Kasumi-1 (cell line): ENCODE measurements at regions not wholly inside any gene's neighbourhood (a gene's known extent, or its start where the extent isn't known, plus 50 kb on each side); places are given as distances from the start of the nearest gene placed in this dataset.
"Not testable (repeated sequence)": the region's sequence is repeated elsewhere in the genome, so short reads cannot be mapped to it uniquely, and the experiment has no call there.

Experiments
- DNase-seq, 2 experiments: peaks; one replicate each; lab custom pipeline; 2025; lab: John Stamatoyannopoulos, UW

- DNase-seq: not testable (repeated sequence)
Observed at GRCh38 chr6:121636217-121636616, 200.8 kb downstream of the GJA1 start.

- no peak for DNase-seq
Observed at GRCh38 chr6:121639021-121639420, 203.6 kb downstream of the GJA1 start.

GRCh38 chr6:121641158-121641557 lies 205.7 kb downstream of the GJA1 start:
- DNase-seq: no peak

GRCh38 chr6:121645100-121645745 lies 209.8 kb downstream of the GJA1 start:
- DNase-seq: peak; percentile 69 to 79

GRCh38 chr6:121647905-121648304 lies 212.5 kb downstream of the GJA1 start:
- no peak for DNase-seq

- no peak for DNase-seq
Observed at GRCh38 chr6:121649951-121650350, 214.5 kb downstream of the GJA1 start.

GRCh38 chr6:121651420-121651819 lies 216.0 kb downstream of the GJA1 start:
- DNase-seq: no peak

GRCh38 chr6:121652223-121652622 lies 216.8 kb downstream of the GJA1 start:
- DNase-seq: peak; percentile 7 to 16

- DNase-seq: peak; percentile 11 to 17
Observed at GRCh38 chr6:121652726-121653623, 217.5 kb downstream of the GJA1 start.

- DNase-seq: no peak
Observed at GRCh38 chr6:121653624-121654008, 218.2 kb downstream of the GJA1 start.

GRCh38 chr6:121657972-121658371 lies 222.5 kb downstream of the GJA1 start:
- no peak for DNase-seq

- DNase-seq: no peak
Observed at GRCh38 chr6:121660277-121660676, 224.8 kb downstream of the GJA1 start.

GRCh38 chr6:121663292-121663810 lies 227.9 kb downstream of the GJA1 start:
- DNase-seq: no peak

- DNase-seq: no peak
Observed at GRCh38 chr6:121664158-121664557, 228.7 kb downstream of the GJA1 start.

GRCh38 chr6:121666814-121667213 lies 231.4 kb downstream of the GJA1 start:
- peak; percentile 12 to 36 for DNase-seq

GRCh38 chr6:121668259-121668658 lies 232.8 kb downstream of the GJA1 start:
- DNase-seq: no peak

GRCh38 chr6:121670511-121670910 lies 235.1 kb downstream of the GJA1 start:
- no peak for DNase-seq

GRCh38 chr6:121677571-121677970 lies 242.1 kb downstream of the GJA1 start:
- DNase-seq: no peak

GRCh38 chr6:121678245-121678644 lies 242.8 kb downstream of the GJA1 start:
- no peak for DNase-seq

- no peak for DNase-seq
Observed at GRCh38 chr6:121680058-121680457, 244.6 kb downstream of the GJA1 start.

- DNase-seq: no peak
Observed at GRCh38 chr6:121682666-121683065, 247.2 kb downstream of the GJA1 start.

- DNase-seq: not testable (repeated sequence)
Observed at GRCh38 chr6:121685806-121686205, 250.4 kb downstream of the GJA1 start.

GRCh38 chr6:121686611-121687023 lies 251.2 kb downstream of the GJA1 start:
- DNase-seq: no peak
